ENCODE measurements at regions not wholly inside any gene's neighbourhood (a gene's known extent, or its start where the extent isn't known, plus 50 kb on each side); places are given as distances from the start of the nearest gene placed in this dataset.
"Not testable (repeated sequence)": the region's sequence is repeated elsewhere in the genome, so short reads cannot be mapped to it uniquely, and the experiment has no call there.

DNA sequence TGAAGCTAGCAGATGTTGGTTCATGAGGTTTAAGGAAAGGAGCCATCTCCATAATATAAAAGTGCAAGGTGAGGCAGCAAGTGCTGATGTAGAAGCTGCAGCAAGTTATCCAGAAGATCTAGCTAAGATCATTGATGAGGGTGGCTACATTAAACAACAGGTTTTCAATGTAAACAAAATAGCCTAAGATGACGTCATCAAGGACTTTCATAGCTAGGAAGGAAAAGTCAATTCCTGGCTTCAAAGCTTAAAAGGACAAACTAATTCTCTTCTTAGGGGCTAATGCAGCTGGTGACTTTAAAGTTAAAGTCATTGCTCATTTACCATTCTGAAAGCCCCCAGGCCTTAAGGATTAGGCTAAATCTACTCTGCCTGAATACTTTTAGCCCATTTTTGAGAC lies 141.9 kb downstream of the MID1IP1 start:
- Histone ChIP-seq H3K9me3 (ENCODE audit: low read depth, low read length) (no peaks in the 10 kb centered on the region), H3K4me3 (ENCODE audit: low read length) (no peak overlapping the region), H3K27me3 (ENCODE audit: insufficient read depth, low read length) (no peaks in the 10 kb centered on the region), H3K4me1 (ENCODE audit: insufficient read depth, low read length) (no peaks in the 10 kb centered on the region)

DNA sequence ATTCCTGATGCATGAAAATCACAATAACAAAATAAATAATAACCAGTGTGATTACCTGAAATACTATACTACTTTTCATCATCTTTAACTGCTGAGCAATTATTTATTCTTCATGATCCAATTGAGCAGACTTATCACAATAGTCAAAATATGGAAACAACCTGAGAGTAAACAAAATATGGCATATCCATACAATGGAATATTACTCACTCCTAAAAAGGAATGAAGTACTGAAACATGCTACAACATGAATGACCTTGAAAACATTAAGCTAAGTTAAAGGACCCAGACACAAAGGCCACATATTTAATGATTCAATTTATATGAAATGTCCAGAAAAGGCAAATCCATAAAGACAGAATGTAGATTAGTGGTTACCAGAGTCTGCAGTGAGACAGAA lies 146.8 kb downstream of the MID1IP1 start:
- Histone ChIP-seq H3K4me1 (ENCODE audit: insufficient read depth, low read length) (no peaks in the 10 kb centered on the region), H3K27me3 (ENCODE audit: insufficient read depth, low read length) (no peaks in the 10 kb centered on the region), H3K9me3 (ENCODE audit: low read depth, low read length) (no peaks in the 10 kb centered on the region), H3K4me3 (ENCODE audit: low read length) (no peak overlapping the region)

DNA sequence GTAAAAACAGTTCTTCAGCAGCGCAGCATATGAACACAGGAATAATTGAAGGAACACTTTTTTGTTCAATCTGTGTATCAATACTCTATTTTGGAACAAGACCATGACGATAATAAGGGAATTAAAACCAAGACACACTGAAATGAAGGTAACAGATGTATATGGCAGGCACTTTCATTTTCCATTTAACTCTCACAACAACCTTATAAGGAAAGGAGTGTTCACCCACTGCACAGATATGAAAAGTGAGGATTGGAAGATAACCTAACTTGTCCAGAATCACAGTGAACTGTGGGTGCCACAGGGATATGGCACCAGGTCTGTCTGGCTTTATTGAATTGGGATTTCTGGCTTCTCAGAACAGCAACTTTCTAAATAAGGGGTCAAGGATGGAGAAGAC lies 153.3 kb downstream of the MID1IP1 start:
- H3K9me3 ChIP-seq (ENCODE audit: low read depth, low read length) = no peaks in the 10 kb centered on the region
- H3K4me3 ChIP-seq (ENCODE audit: low read length) = no peak overlapping the region
- no peaks in the 10 kb centered on the region for H3K27me3 ChIP-seq (ENCODE audit: insufficient read depth, low read length)
- H3K4me1 ChIP-seq (ENCODE audit: insufficient read depth, low read length) = no peaks in the 10 kb centered on the region

DNA sequence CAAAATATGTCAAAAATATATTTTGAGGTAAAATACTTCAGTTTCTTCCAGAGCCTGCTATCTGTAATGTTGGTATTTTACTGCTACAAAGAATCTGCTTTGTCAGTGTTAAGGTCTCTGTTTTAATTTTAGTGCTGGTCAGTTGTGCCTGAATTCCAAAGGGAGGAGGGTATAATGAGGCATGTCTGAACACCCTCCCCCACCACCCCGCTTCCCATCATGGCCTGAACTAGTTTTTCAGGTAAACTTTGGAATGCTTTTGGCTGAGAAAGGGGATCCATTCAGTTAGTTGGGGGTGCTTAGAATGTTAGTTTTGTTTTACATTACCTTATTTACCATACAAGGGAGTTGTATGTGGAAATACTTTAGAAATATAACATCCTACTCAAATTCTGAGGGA lies 158.5 kb downstream of the MID1IP1 start:
- H3K4me3 ChIP-seq (ENCODE audit: low read length) = no peak overlapping the region
- H3K9me3 ChIP-seq (ENCODE audit: low read depth, low read length) = no peaks in the 10 kb centered on the region
- no peaks in the 10 kb centered on the region for H3K27me3 ChIP-seq (ENCODE audit: insufficient read depth, low read length)
- no peaks in the 10 kb centered on the region for H3K4me1 ChIP-seq (ENCODE audit: insufficient read depth, low read length)

GRCh38 chrX:38960137-38960536 lies 158.9 kb downstream of the MID1IP1 start:
- H3K4me1 ChIP-seq (ENCODE audit: insufficient read depth, low read length) = no peaks in the 10 kb centered on the region
- no peaks in the 10 kb centered on the region for H3K27me3 ChIP-seq (ENCODE audit: insufficient read depth, low read length)
- H3K9me3 ChIP-seq (ENCODE audit: low read depth, low read length) = no peaks in the 10 kb centered on the region
- no peak overlapping the region for H3K4me3 ChIP-seq (ENCODE audit: low read length)

DNA sequence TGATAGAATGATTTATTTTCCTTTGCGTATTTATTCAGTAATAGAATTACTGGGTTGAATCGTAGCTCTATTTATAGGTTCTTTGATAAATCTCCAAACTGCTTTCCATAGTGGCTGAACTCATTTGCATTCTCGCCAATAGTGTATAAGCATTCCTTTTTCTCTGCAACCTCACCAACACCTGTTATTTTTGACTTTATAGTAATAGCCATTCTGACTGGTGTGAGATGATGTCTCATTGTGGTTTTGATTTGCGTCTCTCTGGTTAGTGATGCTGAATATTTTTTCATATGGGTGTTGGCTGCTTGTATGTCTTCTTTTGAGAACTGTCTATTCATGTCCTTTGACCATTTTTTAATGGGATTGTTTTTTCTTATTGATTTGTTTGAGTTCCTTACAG lies 160.7 kb downstream of the MID1IP1 start:
- Histone ChIP-seq H3K4me1 (ENCODE audit: insufficient read depth, low read length) (no peaks in the 10 kb centered on the region), H3K27me3 (ENCODE audit: insufficient read depth, low read length) (no peaks in the 10 kb centered on the region), H3K4me3 (ENCODE audit: low read length) (no peak overlapping the region), H3K9me3 (ENCODE audit: low read depth, low read length) (no peaks in the 10 kb centered on the region)

DNA sequence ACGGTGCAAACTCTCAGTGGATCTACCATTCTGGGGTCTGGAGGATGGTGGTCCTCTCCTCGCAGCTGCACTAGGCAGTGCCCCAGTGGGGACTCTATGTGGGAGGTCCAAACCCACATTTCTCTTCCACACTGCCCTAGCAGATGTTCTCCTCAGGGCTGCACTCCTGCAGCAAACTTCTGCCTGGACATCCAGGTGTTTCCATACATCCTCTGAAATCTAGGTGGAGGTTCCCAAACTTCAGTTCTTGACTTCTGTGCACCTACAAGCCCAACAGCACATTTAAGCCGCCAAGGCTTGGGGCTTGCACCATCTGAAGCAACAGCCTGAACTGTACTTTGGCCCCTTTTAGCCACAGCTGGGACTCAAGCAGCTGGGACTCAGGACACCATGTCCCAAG lies 162.0 kb downstream of the MID1IP1 start:
- H3K9me3 ChIP-seq (ENCODE audit: low read depth, low read length); H3K4me3 ChIP-seq (ENCODE audit: low read length); H3K4me1 ChIP-seq (ENCODE audit: insufficient read depth, low read length); H3K27me3 ChIP-seq (ENCODE audit: insufficient read depth, low read length): not testable (repeated sequence)

- Histone ChIP-seq H3K9me3 (ENCODE audit: low read depth, low read length) (no peaks in the 10 kb centered on the region), H3K4me1 (ENCODE audit: insufficient read depth, low read length) (no peaks in the 10 kb centered on the region), H3K27me3 (ENCODE audit: insufficient read depth, low read length) (no peaks in the 10 kb centered on the region), H3K4me3 (ENCODE audit: low read length) (no peak overlapping the region)
Measured at GRCh38 chrX:38965888-38966287, 164.6 kb downstream of the MID1IP1 start.

DNA sequence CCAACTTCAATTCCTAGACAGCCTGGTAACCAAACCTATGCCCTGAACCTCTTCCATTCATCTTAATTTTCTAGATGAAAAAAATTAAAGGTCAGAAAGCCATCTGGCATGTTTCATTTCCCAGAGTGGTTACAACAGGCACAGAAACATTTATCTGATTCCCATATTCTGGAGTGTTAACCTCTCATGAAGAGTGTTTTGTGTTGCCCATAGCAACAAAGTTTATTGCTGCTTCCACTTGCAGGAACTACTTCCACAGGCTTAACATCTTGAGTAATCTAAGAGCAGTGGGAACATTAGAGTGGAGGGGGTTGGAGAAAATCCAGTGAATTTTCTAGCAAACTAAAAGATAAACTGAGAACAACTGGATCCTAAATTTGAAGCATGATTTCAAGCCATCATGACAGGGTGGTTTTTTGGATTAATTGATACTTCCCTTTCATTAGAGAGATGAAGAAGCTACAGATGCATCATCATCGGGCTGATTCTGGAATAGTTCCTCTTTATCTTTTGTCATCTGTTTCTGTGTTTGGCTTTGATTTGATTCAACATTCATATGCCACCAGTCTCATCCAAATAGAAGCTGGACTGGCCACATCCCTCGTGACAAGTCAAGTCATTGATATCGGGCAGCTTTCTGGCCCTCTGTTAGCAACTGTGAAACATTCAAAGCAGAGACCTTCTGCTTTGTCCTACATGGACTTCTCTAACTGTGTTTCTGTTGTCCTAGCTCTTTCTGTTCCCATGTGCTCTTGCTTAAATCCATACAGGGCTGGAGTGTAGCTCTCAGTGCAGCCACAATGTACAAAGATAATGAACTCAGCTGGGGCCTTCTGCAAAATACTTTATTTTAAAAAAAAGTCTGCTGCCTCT lies 167.3 kb downstream of the MID1IP1 start:
- Histone ChIP-seq H3K9me3 (ENCODE audit: low read depth, low read length) (no peaks in the 10 kb centered on the region), H3K4me1 (ENCODE audit: insufficient read depth, low read length) (no peaks in the 10 kb centered on the region), H3K4me3 (ENCODE audit: low read length) (no peak overlapping the region)

DNA sequence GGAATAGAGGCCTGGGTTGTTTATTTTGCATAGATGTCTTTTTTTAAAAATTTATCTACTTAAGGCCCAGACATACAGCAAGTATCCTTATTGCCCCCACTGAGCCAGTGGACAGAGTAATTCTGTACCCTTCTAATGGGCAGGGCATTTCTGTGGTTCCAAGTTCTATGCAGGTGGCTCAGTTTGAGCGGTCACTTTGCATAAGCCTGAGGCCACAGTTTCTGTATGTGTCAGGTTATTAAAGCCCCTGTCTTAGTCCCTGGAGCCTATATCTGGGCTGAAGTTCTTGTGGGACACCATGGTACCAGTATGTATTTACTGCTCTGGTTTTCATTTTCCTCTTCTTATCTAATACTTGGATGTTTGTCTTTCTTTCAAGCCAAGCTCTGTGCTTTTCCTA lies 168.8 kb downstream of the MID1IP1 start:
- no peaks in the 10 kb centered on the region for H3K9me3 ChIP-seq (ENCODE audit: low read depth, low read length)
- H3K4me1 ChIP-seq (ENCODE audit: insufficient read depth, low read length) = no peaks in the 10 kb centered on the region
- no peaks in the 10 kb centered on the region for H3K27me3 ChIP-seq (ENCODE audit: insufficient read depth, low read length)
- H3K4me3 ChIP-seq (ENCODE audit: low read length) = no peak overlapping the region

More for the DNA sequence above, 167.3 kb downstream of the MID1IP1 start:
- H3K27me3 ChIP-seq (ENCODE audit: insufficient read depth, low read length) = no peaks in the 10 kb centered on the region

- no peak overlapping the region for H3K4me3 ChIP-seq (ENCODE audit: low read length)
- H3K27me3 ChIP-seq (ENCODE audit: insufficient read depth, low read length) = no peaks in the 10 kb centered on the region
- no peaks in the 10 kb centered on the region for H3K4me1 ChIP-seq (ENCODE audit: insufficient read depth, low read length)
- H3K9me3 ChIP-seq (ENCODE audit: low read depth, low read length) = no peaks in the 10 kb centered on the region
Measured at GRCh38 chrX:38970845-38971244, 169.6 kb downstream of the MID1IP1 start.

- Histone ChIP-seq H3K27me3 (ENCODE audit: insufficient read depth, low read length) (no peaks in the 10 kb centered on the region), H3K4me3 (ENCODE audit: low read length) (no peak overlapping the region), H3K4me1 (ENCODE audit: insufficient read depth, low read length) (no peaks in the 10 kb centered on the region), H3K9me3 (ENCODE audit: low read depth, low read length) (no peaks in the 10 kb centered on the region)
Measured at GRCh38 chrX:38973322-38973721, 172.1 kb downstream of the MID1IP1 start.

DNA sequence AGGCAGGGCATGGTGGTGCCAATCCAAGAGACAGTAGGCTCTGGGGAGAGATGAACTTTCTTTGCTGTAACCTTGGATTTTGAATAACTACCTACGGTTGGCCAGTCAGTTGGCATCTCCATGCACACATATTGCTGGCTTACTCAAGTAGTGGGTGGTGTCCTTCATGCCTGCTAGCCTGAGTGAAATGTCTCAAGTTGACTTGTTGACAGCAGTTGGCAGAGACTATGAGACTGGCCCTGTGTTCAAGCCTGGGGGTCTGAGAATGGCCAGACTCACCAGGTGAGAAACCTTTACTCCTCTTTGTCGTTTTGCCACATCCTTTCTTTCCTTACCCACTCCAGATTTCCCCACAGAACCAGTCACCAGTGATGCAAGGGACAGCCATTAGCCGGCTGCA lies 173.3 kb downstream of the MID1IP1 start:
- H3K27me3 ChIP-seq (ENCODE audit: insufficient read depth, low read length) = no peaks in the 10 kb centered on the region
- no peak overlapping the region for H3K4me3 ChIP-seq (ENCODE audit: low read length)
- H3K4me1 ChIP-seq (ENCODE audit: insufficient read depth, low read length) = no peaks in the 10 kb centered on the region
- no peaks in the 10 kb centered on the region for H3K9me3 ChIP-seq (ENCODE audit: low read depth, low read length)

DNA sequence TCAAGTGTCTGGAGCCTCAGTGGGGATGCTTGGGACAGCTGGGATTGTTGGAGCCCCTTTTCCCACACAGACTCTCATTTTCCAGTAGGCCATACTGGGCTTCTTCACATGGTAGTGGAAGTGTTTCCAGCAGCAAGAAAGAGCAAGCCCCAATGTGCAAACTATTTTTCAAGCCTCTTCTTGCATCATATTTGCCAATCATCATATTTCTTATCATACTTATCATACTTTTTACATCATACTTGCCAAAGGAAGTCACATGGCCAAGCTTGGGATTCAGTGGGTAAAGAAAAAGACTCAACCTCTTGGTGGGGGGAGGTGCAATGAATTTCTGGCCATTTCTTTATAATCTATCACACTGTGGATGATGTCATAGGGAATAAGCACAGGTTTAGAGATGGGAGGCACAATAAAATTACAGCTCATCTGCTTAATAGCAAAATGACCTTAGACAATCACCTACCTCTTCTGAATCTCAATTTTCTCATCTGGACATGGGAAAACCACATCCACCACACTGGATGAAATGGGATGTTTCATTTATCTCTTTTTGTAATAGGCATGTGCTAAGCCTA lies 174.2 kb downstream of the MID1IP1 start:
- no peaks in the 10 kb centered on the region for H3K27me3 ChIP-seq (ENCODE audit: insufficient read depth, low read length)
- no peaks in the 10 kb centered on the region for H3K4me1 ChIP-seq (ENCODE audit: insufficient read depth, low read length)
- H3K4me3 ChIP-seq (ENCODE audit: low read length) = no peak overlapping the region
- H3K9me3 ChIP-seq (ENCODE audit: low read depth, low read length) = no peaks in the 10 kb centered on the region

- Histone ChIP-seq H3K9me3 (ENCODE audit: low read depth, low read length) (no peaks in the 10 kb centered on the region), H3K4me1 (ENCODE audit: insufficient read depth, low read length) (no peaks in the 10 kb centered on the region), H3K4me3 (ENCODE audit: low read length) (no peak overlapping the region), H3K27me3 (ENCODE audit: insufficient read depth, low read length) (no peaks in the 10 kb centered on the region)
Measured at GRCh38 chrX:38982370-38982769, 181.1 kb downstream of the MID1IP1 start.

DNA sequence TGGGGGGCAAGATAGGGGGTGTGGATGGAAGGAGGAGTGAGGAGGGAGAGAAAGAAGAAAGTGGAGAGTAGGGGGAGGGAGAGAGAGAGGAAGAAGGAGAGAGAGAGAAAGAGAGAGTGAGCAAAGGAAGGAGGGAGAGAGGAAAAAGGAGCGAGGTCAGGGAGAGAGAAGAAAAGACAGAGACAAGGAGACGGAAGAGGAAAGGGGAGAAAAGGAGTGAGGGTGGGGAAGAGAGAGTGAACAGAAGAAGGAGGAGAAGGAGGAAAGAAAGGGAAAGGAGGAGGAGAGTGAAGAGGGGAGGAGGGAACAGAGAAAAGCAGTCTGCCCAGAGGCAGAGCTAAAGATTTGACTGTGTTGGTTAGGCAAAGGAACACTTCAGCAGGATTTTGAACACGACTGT lies 181.6 kb downstream of the MID1IP1 start:
- Histone ChIP-seq H3K9me3 (ENCODE audit: low read depth, low read length) (no peaks in the 10 kb centered on the region), H3K27me3 (ENCODE audit: insufficient read depth, low read length) (no peaks in the 10 kb centered on the region), H3K4me3 (ENCODE audit: low read length) (no peak overlapping the region)

More for the DNA sequence above, 181.6 kb downstream of the MID1IP1 start:
- H3K4me1 ChIP-seq (ENCODE audit: insufficient read depth, low read length) = no peaks in the 10 kb centered on the region
